ENCODE measurements at regions not wholly inside any gene's neighbourhood (a gene's known extent, or its start where the extent isn't known, plus 50 kb on each side); places are given as distances from the start of the nearest gene placed in this dataset.
A peak's percentile ranks its signal among the peaks of the same experiment; 100 is the strongest.

GRCh38 chr17:77320044-77320440, 179.3 kb downstream of the SEC14L1 start (continued):
- TF ChIP-seq ATF7 (IDR thresholded peaks at IDR 0.05) = no peak
- TF ChIP-seq ZBTB34 (CRISPR knock-in tag; IDR thresholded peaks at IDR 0.05) = no peak
- no peak for TF ChIP-seq ZBTB11 (CRISPR knock-in tag; IDR thresholded peaks at IDR 0.05)
- TF ChIP-seq JUND (IDR thresholded peaks at IDR 0.05; ENCODE audit: borderline replicate concordance, low read depth, low read length) = 0 out of 2 replicates have a peak, but pooled peaks have one; percentile 0
- no peak for TF ChIP-seq JUND (tag; IDR thresholded peaks at IDR 0.05; ENCODE audit: borderline replicate concordance, low read depth, low read length)
- TF ChIP-seq ASH1L (IDR thresholded peaks at IDR 0.05; ENCODE audit: borderline replicate concordance, low read depth, partially characterized antibody) = no peak
- no peak for TF ChIP-seq CGGBP1 (CRISPR knock-in tag; IDR thresholded peaks at IDR 0.05)
- TF ChIP-seq THRAP3 (IDR thresholded peaks at IDR 0.05; ENCODE audit: borderline replicate concordance) = no peak
- TF ChIP-seq YY1 (IDR thresholded peaks at IDR 0.05; ENCODE audit: borderline replicate concordance in 1 of 3, control insufficient read depth in 1 of 3, extremely low read depth in 1 of 3, insufficient read depth in 3 of 3, insufficient read length in 1 of 3, insufficient replicate concordance in 2 of 3, low read depth in 1 of 3, low read length in 2 of 3) = no peak
- TF ChIP-seq ZNF263 (CRISPR knock-in tag; IDR thresholded peaks at IDR 0.05; ENCODE audit: borderline replicate concordance) = peak; percentile 65
- TF ChIP-seq MLLT1 (IDR thresholded peaks at IDR 0.05) = peak in 1 of 2 experiments; percentile 11; a peak in 1 of 4 replicates
- no peak for TF ChIP-seq RNF2 (IDR thresholded peaks at IDR 0.05)
